WTC11 (cell line): ENCODE measurements at regions not wholly inside any gene's neighbourhood (a gene's known extent, or its start where the extent isn't known, plus 50 kb on each side); places are given as distances from the start of the nearest gene placed in this dataset.

Experiments
- CTCF ChIP-seq: fragments of 200-600 bp; IDR thresholded peaks from 2 replicates; pipeline ENCODE4 v1.8.0; 2022; ENCODE audit warnings: antibody characterized with exemption
- ESRRA ChIP-seq: sonication (generic); formaldehyde crosslinking; IDR thresholded peaks from 2 replicates; pipeline ENCODE4 v1.8.1; 2022; ENCODE audit warnings: mild to moderate bottlenecking, missing genetic modification reagents, borderline replicate concordance
- JUN ChIP-seq: sonication (generic); formaldehyde crosslinking; IDR thresholded peaks from 2 replicates; pipeline ENCODE4 v1.8.0; 2023; ENCODE audit warnings: mild to moderate bottlenecking, missing genetic modification reagents
- NR3C1 ChIP-seq: sonication (generic); formaldehyde crosslinking; conservative IDR thresholded peaks from 2 replicates; pipeline ENCODE4 v1.8.1; 2023; ENCODE audit warnings: low read depth, mild to moderate bottlenecking, missing genetic modification reagents
- SP1 ChIP-seq: sonication (generic); formaldehyde crosslinking; conservative IDR thresholded peaks from 2 replicates; pipeline ENCODE4 v1.8.1; 2022; ENCODE audit warnings: missing genetic modification reagents
- ZMAT4 ChIP-seq: fragments of 250-450 bp; sonication (Bioruptor Pico); IDR thresholded peaks from 2 replicates; pipeline ENCODE4 v1.9.0; 2021; ENCODE audit warnings: mild to moderate bottlenecking
- ZNF232 ChIP-seq: sonication (generic); formaldehyde crosslinking; IDR thresholded peaks from 2 replicates; pipeline ENCODE4 v1.8.0; 2022; ENCODE audit warnings: mild to moderate bottlenecking, missing genetic modification reagents
- ZNF263 ChIP-seq: sonication (generic); formaldehyde crosslinking; IDR thresholded peaks from 2 replicates; pipeline ENCODE4 v1.8.1; 2022; ENCODE audit warnings: low read depth, mild to moderate bottlenecking, moderate library complexity, missing genetic modification reagents
- ZNF281 ChIP-seq: sonication (generic); formaldehyde crosslinking; IDR thresholded peaks from 2 replicates; pipeline ENCODE4 v1.8.0; 2023; ENCODE audit warnings: mild to moderate bottlenecking, missing genetic modification reagents
- ZNF512 ChIP-seq: sonication (generic); formaldehyde crosslinking; IDR thresholded peaks from 2 replicates; pipeline ENCODE4 v1.8.1; 2022; ENCODE audit warnings: missing genetic modification reagents, borderline replicate concordance

- 0 out of 2 replicates have a peak, but pooled peaks have one; percentile 29 for TF ChIP-seq CTCF
- no peak for TF ChIP-seq JUN (CRISPR knock-in tag)
- TF ChIP-seq ZNF263 (CRISPR knock-in tag), result no peak
- TF ChIP-seq ZNF281 (CRISPR knock-in tag), result no peak
- TF ChIP-seq ZNF232 (CRISPR knock-in tag), result no peak
- no peak for TF ChIP-seq ESRRA (CRISPR knock-in tag)
- TF ChIP-seq SP1 (CRISPR knock-in tag), result no peak
- TF ChIP-seq NR3C1 (CRISPR knock-in tag), result no peak
- no peak for TF ChIP-seq ZNF512 (CRISPR knock-in tag)
- no peak for TF ChIP-seq ZMAT4 (CRISPR knock-in tag)
Observed at GRCh38 chr2:153163055-153163454, 315.5 kb downstream of the RPRM start.
